OCI-LY3 (cell line): ENCODE measurements at regions not wholly inside any gene's neighbourhood (a gene's known extent, or its start where the extent isn't known, plus 50 kb on each side); places are given as distances from the start of the nearest gene placed in this dataset.

Experiments used
- H2AFZ ChIP-seq: fragments of 200-600, 300-600 bp; shearing (Covaris generic); 2 replicates; pipeline ENCODE4 v1.6.0; 2014; ENCODE audit warnings: antibody characterized with exemption, low read depth, low read length
- H3K27ac ChIP-seq: fragments of 200-600, 300-600 bp; sonication (generic); 2 replicates; pipeline ENCODE4 v1.5.1; 2014; ENCODE audit warnings: mild to moderate bottlenecking, low read length, moderate library complexity, mixed read lengths
- H3K27me3 ChIP-seq: fragments of 200-600, 300-600 bp; sonication (generic); 2 replicates; pipeline ENCODE4 v1.6.1; 2014; ENCODE audit warnings: low read depth, low read length, mixed read lengths
- H3K36me3 ChIP-seq: fragments of 200-600, 300-600 bp; sonication (generic); replicated peaks from 2 replicates; pipeline ENCODE3; 2014; ENCODE audit warnings: low read depth, low read length, mixed read lengths
- H3K4me1 ChIP-seq: fragments of 300-600, 200-600 bp; sonication (generic); 2 replicates; pipeline ENCODE4 v1.6.1; 2014; ENCODE audit warnings: low read length, mixed read lengths
- H3K4me2 ChIP-seq: fragments of 200-600, 300-600 bp; sonication (generic); 2 replicates; pipeline ENCODE4 v1.6.1; 2014; ENCODE audit warnings: low read length, mixed read lengths
- H3K4me3 ChIP-seq: fragments of 300-600, 200-600 bp; sonication (generic); 2 replicates; pipeline ENCODE4 v1.5.1; 2014; ENCODE audit warnings: antibody characterized with exemption, mild to moderate bottlenecking, low read length, moderate library complexity
- H3K79me2 ChIP-seq: fragments of 300-600, 200-600 bp; shearing (Covaris generic); 2 replicates; pipeline ENCODE4 v1.6.1; 2014; ENCODE audit warnings: mild to moderate bottlenecking, low read length, mixed read lengths
- H3K9ac ChIP-seq: fragments of 300-600, 200-600 bp; shearing (Covaris generic); 2 replicates; pipeline ENCODE4 v1.6.0; 2014; ENCODE audit warnings: mild to moderate bottlenecking, low read length, moderate library complexity
- H3K9me3 ChIP-seq: fragments of 200-600, 300-600 bp; shearing (Covaris generic); 2 replicates; pipeline ENCODE4 v1.6.1; 2014; ENCODE audit warnings: low read length, mixed read lengths; ENCODE audit not compliant: insufficient read depth
- H4K20me1 ChIP-seq: fragments of 200-600, 300-600 bp; sonication (generic); 2 replicates; pipeline ENCODE4 v1.6.1; 2016; ENCODE audit warnings: low read length, mixed read lengths; ENCODE audit not compliant: insufficient read depth
- EZH2phosphoT487 ChIP-seq: fragments of 200-600 bp; shearing (Covaris generic); IDR thresholded peaks from 2 replicates; pipeline ENCODE4 v1.6.1; 2018; ENCODE audit warnings: antibody characterized with exemption, mixed run types, low read depth
- TF ChIP-seq, protein P1 (sequence below): fragments of 200-600, 300-600 bp; sonication (generic); IDR thresholded peaks from 2 replicates; pipeline ENCODE4 v1.5.1; 2014; ENCODE audit warnings: antibody characterized with exemption, low read length, low read depth

DNA sequence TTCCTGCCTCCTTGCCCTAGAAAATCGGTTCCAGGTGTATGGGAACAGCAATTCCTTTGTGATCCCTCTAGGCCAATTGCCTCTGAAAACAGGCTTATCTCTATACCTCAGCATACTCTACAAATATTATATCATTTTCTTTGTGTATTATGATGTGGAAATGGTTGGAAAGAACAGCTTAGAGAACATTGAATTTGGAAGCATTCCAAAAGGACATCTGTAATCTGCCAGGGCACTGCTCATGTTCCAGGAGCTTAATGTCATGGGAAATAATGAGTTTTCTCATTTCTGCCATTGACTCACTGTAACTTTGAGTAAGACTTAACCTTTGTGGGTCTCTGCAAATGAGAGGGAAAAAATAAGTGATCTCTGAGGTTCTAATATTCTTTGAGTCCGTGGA is 147.3 kb downstream of the UFM1 start:
- H3K4me3 ChIP-seq: no peak overlapping the region
- H4K20me1 ChIP-seq: no peaks in the 10 kb centered on the region
- H2AFZ ChIP-seq: no peak overlapping the region
- H3K79me2 ChIP-seq: no peaks in the 10 kb centered on the region
- H3K27ac ChIP-seq: no peak overlapping the region
- peaks cover 4% of the 10 kb centered on the region; the same call in 1 of the 2 replicates for H3K9me3 ChIP-seq
- no peaks in the 10 kb centered on the region for H3K27me3 ChIP-seq
- H3K4me1 ChIP-seq: no peaks in the 10 kb centered on the region
- no peak overlapping the region for H3K4me2 ChIP-seq
- TF ChIP-seq, protein P1, sequence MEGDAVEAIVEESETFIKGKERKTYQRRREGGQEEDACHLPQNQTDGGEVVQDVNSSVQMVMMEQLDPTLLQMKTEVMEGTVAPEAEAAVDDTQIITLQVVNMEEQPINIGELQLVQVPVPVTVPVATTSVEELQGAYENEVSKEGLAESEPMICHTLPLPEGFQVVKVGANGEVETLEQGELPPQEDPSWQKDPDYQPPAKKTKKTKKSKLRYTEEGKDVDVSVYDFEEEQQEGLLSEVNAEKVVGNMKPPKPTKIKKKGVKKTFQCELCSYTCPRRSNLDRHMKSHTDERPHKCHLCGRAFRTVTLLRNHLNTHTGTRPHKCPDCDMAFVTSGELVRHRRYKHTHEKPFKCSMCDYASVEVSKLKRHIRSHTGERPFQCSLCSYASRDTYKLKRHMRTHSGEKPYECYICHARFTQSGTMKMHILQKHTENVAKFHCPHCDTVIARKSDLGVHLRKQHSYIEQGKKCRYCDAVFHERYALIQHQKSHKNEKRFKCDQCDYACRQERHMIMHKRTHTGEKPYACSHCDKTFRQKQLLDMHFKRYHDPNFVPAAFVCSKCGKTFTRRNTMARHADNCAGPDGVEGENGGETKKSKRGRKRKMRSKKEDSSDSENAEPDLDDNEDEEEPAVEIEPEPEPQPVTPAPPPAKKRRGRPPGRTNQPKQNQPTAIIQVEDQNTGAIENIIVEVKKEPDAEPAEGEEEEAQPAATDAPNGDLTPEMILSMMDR: no peak
- TF ChIP-seq EZH2phosphoT487: no peak
- no peaks in the 10 kb centered on the region for H3K36me3 ChIP-seq
- no peak overlapping the region for H3K9ac ChIP-seq

DNA sequence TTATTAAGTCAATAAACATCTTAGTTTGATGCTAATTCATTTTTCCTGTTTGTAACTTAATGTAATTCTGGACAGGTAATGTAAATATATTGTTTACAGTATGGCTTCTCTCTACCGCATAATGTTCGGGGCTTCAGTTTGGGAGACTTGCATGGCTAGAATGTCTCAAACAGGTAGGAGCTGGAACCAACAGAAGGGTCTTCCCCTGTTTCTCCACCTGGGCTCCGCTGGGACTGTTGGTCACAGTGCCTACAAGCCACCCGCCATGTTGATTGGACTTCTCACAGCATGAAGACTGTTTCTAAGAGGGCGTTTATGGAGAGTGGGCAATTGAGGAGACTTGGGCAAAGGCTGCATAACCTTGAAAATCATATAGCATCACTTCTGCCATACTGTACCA is 148.6 kb downstream of the UFM1 start:
- no peak overlapping the region for H3K4me3 ChIP-seq
- no peak overlapping the region for H3K4me2 ChIP-seq
- H4K20me1 ChIP-seq: no peaks in the 10 kb centered on the region
- H2AFZ ChIP-seq: no peak overlapping the region
- H3K27ac ChIP-seq: no peak overlapping the region
- peaks cover 4% of the 10 kb centered on the region; the same call in 1 of the 2 replicates for H3K9me3 ChIP-seq
- TF ChIP-seq, protein P1: no peak
- no peak for TF ChIP-seq EZH2phosphoT487
- H3K36me3 ChIP-seq: no peaks in the 10 kb centered on the region
- H3K79me2 ChIP-seq: no peaks in the 10 kb centered on the region
- H3K27me3 ChIP-seq: no peaks in the 10 kb centered on the region
- H3K4me1 ChIP-seq: no peaks in the 10 kb centered on the region
- no peak overlapping the region for H3K9ac ChIP-seq

DNA sequence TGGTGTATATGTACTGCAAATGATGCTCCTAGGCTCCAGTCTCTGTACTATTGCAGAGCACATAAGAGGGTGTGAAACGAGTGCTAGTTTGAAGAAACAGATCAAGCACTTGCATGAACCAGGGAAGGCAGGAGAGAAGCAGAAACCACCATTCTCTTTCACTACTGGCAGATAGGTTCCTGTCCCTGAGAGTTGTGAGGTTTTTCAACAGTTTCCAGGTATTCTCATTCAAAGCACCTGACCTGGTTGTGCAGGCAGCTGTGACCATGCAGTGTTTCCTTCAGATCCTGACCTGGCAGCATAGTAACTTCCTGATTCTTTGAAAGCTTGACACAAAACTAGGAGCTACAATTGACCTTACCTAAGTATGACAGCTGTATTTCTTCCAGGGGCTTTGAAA is 164.9 kb downstream of the UFM1 start:
- H3K27me3 ChIP-seq: no peaks in the 10 kb centered on the region
- H3K27ac ChIP-seq: no peak overlapping the region
- H3K9me3 ChIP-seq: no peaks in the 10 kb centered on the region
- H3K36me3 ChIP-seq: no peaks in the 10 kb centered on the region
- no peaks in the 10 kb centered on the region for H4K20me1 ChIP-seq
- H3K9ac ChIP-seq: no peak overlapping the region
- no peak overlapping the region for H3K4me3 ChIP-seq
- H2AFZ ChIP-seq: no peak overlapping the region
- no peak for TF ChIP-seq EZH2phosphoT487
- TF ChIP-seq, protein P1: no peak
- H3K79me2 ChIP-seq: no peaks in the 10 kb centered on the region
- no peak overlapping the region for H3K4me2 ChIP-seq
- H3K4me1 ChIP-seq: peaks cover 3% of the 10 kb centered on the region; the same call in 1 of the 2 replicates

DNA sequence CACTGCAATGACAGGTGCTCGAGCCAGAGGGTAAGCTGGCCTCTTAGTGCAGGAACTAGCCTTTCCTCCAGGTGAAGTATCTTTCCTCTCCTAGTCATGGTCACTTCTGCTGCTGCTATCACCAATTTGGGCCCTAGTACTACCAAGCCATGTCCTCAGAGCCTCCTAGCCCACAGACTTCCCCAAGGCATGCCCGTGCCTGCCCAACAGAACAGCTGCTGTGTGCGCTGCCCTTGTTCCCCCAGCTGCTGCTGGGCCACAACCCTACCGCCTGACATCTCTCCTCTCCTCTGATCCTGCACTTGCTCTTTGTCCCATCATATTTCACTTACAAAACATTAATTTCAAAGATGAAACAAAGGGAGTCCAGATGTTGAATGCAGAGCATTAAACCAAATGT is 168.5 kb upstream of the FREM2 start:
- H3K36me3 ChIP-seq: no peaks in the 10 kb centered on the region
- no peak for TF ChIP-seq EZH2phosphoT487
- TF ChIP-seq, protein P1: no peak
- peak overlapping the region; percentile 33; the same call in 1 of the 2 replicates for H2AFZ ChIP-seq
- peaks cover 19% of the 10 kb centered on the region for H3K4me1 ChIP-seq
- no peaks in the 10 kb centered on the region for H4K20me1 ChIP-seq
- H3K4me2 ChIP-seq: 0 out of 2 replicates have a peak overlapping the region, but pooled peaks have one; percentile 1
- H3K9me3 ChIP-seq: no peaks in the 10 kb centered on the region
- no peak overlapping the region for H3K9ac ChIP-seq
- no peak overlapping the region for H3K27ac ChIP-seq
- no peaks in the 10 kb centered on the region for H3K27me3 ChIP-seq
- H3K4me3 ChIP-seq: no peak overlapping the region
- no peaks in the 10 kb centered on the region for H3K79me2 ChIP-seq
